Suppressor macrophage treated with lipopolysaccharide for 4 hours (primary cell): ENCODE measurements at regions not wholly inside any gene's neighbourhood (a gene's known extent, or its start where the extent isn't known, plus 50 kb on each side); places are given as distances from the start of the nearest gene placed in this dataset.
"Not testable (repeated sequence)": the region's sequence is repeated elsewhere in the genome, so short reads cannot be mapped to it uniquely, and the experiment has no call there.

Experiments
- DNase-seq: peaks from one replicate; pipeline ENCODE4 v3.0.0-alpha.2; 2020

- no peak for DNase-seq
These were observed 206.1 kb downstream of the KCNJ2 start for GRCh38 chr17:70375406-70375805.

GRCh38 chr17:70375813-70376770 lies 206.8 kb downstream of the KCNJ2 start:
- peak; percentile 27 for DNase-seq

GRCh38 chr17:70377654-70378053 lies 208.3 kb downstream of the KCNJ2 start:
- no peak for DNase-seq

- no peak for DNase-seq
These were observed 208.7 kb downstream of the KCNJ2 start for GRCh38 chr17:70378076-70378475.

GRCh38 chr17:70379945-70380344 lies 210.6 kb downstream of the KCNJ2 start:
- DNase-seq = peak; percentile 40

- DNase-seq = not testable (repeated sequence)
These were observed 212.6 kb downstream of the KCNJ2 start for GRCh38 chr17:70381916-70382315.

- DNase-seq = no peak
These were observed 219.0 kb downstream of the KCNJ2 start for GRCh38 chr17:70388326-70388725.

GRCh38 chr17:70389232-70389757 lies 220.0 kb downstream of the KCNJ2 start:
- not testable (repeated sequence) for DNase-seq

GRCh38 chr17:70390049-70390448 lies 220.7 kb downstream of the KCNJ2 start:
- DNase-seq = no peak

GRCh38 chr17:70394473-70395232 lies 225.3 kb downstream of the KCNJ2 start:
- DNase-seq = no peak

- peak; percentile 84 for DNase-seq
These were observed 236.3 kb downstream of the KCNJ2 start for GRCh38 chr17:70405492-70406220.

GRCh38 chr17:70407506-70407905 lies 238.2 kb downstream of the KCNJ2 start:
- peak; percentile 83 for DNase-seq

GRCh38 chr17:70408768-70409167 lies 239.4 kb downstream of the KCNJ2 start:
- DNase-seq = no peak

- DNase-seq = no peak
These were observed 245.0 kb downstream of the KCNJ2 start for GRCh38 chr17:70414300-70414699.

GRCh38 chr17:70420861-70421445 lies 251.6 kb downstream of the KCNJ2 start:
- no peak for DNase-seq

GRCh38 chr17:70422862-70423261 lies 253.5 kb downstream of the KCNJ2 start:
- no peak for DNase-seq

- DNase-seq = peak; percentile 37
These were observed 254.2 kb downstream of the KCNJ2 start for GRCh38 chr17:70423562-70423961.

- DNase-seq = no peak
These were observed 257.4 kb downstream of the KCNJ2 start for GRCh38 chr17:70426752-70427151.

- no peak for DNase-seq
These were observed 265.5 kb downstream of the KCNJ2 start for GRCh38 chr17:70434536-70435490.

GRCh38 chr17:70437656-70438055 lies 268.3 kb downstream of the KCNJ2 start:
- DNase-seq = no peak

- no peak for DNase-seq
These were observed 277.1 kb downstream of the KCNJ2 start for GRCh38 chr17:70446446-70446845.
